CD4-positive, alpha-beta T cell treated with Interleukin-15 for 1 hour (primary cell): ENCODE measurements at regions not wholly inside any gene's neighbourhood (a gene's known extent, or its start where the extent isn't known, plus 50 kb on each side); places are given as distances from the start of the nearest gene placed in this dataset.
"Not testable (repeated sequence)": the region's sequence is repeated elsewhere in the genome, so short reads cannot be mapped to it uniquely, and the experiment has no call there.

Experiments used
- DNase-seq: peaks from one replicate; pipeline ENCODE4 v3.0.0-alpha.2; 2020

GRCh38 chr13:50198508-50198907 is 183.3 kb downstream of the KCNRG start:
- no peak for DNase-seq

DNA sequence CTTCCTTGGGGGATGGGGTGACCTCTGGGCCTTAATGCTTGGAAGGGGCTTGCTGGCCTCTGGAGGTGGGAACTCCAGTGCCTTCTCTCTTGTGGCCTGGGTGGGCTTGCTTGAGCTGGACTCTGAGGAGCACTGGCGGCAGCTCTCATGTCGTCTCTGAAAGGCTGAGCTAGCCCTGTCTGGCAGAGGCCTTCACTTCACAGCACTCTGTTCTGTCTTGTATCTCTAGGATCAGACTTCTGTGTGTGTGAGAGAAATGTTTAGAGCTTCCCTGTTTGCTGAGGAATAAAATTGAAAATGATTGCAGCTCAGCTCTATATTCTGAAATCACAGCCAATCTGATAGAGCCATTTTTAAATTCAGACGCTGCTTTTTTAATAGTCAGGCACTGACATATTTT is 185.3 kb downstream of the KCNRG start:
- DNase-seq: no peak

DNA sequence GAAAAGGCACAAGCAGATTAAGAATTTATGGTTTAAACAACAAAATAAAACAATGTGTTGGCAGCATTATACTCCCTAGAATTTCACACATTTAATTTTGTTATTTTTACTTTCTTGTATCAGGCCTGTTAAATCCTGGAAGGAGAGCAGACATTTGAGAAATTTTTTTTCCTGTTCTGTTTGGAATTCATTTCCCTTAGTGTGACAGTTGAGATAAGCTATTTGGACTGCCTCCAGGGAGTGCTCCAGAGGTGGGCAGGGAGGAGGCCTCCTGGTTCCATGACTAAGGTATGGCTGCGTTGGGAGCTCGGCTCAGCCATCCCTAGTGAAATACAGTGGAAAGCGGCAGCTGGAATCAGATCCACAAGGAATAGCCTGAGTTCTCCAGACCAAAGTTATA is 185.7 kb downstream of the KCNRG start:
- no peak for DNase-seq

DNA sequence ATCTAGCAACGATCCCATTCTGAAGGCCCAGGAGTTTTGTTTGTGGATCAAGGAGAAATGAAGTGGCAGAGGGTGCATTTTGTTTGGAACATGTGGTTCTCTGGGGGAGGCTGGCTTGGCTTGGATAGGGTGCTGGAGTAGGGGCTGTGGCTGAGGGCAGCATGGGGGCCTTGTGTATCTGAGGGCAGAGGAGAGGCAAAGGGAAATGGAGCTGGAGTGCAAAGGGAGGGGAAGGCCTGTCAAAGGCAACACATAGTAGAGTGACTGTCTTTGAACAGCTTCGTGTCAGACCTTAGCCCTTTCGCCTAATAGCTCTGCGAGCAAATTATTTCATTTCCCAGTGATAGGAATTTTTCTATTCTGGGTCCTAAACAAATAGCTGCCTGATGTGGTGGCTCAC is 187.2 kb downstream of the KCNRG start:
- DNase-seq: no peak

- DNase-seq: no peak
Observed at GRCh38 chr13:50203256-50203941, 188.2 kb downstream of the KCNRG start.

DNA sequence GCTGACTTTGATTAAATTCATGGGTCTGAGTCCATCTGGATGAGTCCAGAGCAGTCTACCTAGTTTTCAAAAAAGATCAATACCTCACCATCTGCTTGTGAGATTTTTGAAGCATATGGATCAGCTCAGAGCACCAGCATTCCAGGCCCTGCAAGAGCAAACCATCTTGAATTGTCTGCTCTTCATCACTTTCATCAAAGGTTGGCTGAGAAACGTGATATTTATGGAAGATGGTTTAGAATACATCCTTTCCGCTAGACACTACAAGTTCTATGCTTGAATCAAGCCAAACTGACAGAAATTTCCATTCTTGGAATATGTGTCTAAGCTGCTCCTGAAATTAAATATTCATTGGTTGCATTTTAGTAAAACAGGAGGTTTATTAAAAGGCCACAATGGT is 190.3 kb downstream of the KCNRG start:
- no peak for DNase-seq

DNA sequence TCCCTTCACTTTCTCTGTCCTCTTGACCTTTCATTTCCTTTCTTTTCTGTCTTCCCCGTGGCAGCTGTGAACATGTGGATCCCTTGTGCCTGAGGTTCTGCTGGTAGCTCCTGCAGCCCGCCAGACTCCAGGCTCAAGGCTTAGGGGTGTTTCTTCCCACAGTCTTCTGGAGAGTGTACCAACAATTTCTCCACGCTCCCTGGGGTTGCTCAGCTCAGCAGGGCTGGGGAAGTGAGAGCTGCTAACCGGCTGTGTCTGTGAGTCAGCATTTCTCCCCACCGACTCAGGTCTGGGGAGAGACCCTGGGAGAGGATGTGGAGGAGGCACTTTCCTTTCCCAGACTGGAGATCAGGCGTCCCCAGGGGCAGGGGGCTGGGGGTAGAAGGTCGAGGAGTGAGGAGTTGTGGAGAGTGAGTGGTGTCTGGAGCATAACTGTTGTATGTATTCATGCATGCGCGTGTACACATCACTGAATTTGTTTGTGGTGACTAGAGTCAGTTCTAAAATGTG is 193.6 kb downstream of the KCNRG start:
- DNase-seq: peak; percentile 54

GRCh38 chr13:50209631-50210030 is 194.4 kb downstream of the KCNRG start:
- no peak for DNase-seq

GRCh38 chr13:50213526-50213925 is 198.3 kb downstream of the KCNRG start:
- DNase-seq: no peak

GRCh38 chr13:50214514-50214913 is 199.3 kb downstream of the KCNRG start:
- DNase-seq: no peak

- no peak for DNase-seq
Observed at GRCh38 chr13:50215399-50215798, 200.2 kb downstream of the KCNRG start.

DNA sequence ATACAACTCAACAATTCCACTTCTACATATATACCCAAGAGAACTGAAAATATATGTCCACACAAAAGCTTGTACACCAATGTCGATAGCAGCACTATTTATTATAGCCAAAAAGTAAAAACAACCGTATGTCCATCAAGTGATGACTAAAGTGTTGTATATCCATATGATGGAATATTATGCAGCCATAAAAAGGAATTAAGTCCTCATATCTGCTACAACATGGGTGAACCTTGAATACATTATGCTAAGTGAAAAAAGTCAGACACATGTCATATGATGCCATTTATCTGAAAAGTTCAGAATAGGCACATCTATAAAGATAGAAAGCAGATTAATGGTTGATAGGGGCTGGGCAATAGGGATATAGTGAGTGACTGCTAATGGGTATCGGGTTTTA is 204.5 kb downstream of the KCNRG start:
- no peak for DNase-seq

- peak; percentile 26 for DNase-seq
Observed at GRCh38 chr13:50220938-50221337, 205.7 kb downstream of the KCNRG start.

DNA sequence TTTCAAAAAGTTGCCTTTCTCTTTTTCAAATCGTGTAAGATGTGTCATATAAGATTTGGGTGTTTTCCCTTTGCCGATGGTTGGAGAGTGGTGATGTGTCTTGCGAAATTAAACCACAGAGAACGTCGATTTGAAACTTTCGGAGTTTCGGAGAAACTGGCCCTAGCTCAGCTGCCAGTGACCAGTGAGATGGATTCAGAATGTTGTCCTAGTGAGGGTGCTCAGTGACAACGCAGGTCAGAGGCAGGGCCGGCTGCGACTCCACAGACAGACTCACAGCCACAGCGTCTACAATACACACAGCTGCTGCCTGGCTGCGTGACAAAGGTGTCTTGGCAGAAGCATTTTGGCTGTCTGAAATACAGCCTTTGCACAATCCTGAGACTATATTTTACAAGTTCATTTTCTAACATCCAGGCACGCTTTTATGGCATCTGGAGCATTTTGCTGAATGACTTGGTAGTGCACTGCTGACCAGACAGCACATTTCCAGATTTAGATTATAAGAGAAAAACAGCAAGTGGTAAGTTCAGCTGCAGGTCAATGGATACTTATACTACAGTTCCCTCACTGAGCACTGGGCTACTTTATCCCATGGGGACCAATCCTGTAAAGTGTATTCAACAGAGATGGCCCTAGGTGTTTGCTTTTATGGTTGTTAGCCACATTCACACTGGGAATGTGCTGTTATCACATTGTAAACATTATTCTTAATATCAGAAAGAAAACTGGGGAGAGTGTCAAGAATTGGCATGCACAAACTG is 207.5 kb downstream of the KCNRG start:
- peak; percentile 70 for DNase-seq

GRCh38 chr13:50224534-50224933 is 209.3 kb downstream of the KCNRG start:
- no peak for DNase-seq

DNA sequence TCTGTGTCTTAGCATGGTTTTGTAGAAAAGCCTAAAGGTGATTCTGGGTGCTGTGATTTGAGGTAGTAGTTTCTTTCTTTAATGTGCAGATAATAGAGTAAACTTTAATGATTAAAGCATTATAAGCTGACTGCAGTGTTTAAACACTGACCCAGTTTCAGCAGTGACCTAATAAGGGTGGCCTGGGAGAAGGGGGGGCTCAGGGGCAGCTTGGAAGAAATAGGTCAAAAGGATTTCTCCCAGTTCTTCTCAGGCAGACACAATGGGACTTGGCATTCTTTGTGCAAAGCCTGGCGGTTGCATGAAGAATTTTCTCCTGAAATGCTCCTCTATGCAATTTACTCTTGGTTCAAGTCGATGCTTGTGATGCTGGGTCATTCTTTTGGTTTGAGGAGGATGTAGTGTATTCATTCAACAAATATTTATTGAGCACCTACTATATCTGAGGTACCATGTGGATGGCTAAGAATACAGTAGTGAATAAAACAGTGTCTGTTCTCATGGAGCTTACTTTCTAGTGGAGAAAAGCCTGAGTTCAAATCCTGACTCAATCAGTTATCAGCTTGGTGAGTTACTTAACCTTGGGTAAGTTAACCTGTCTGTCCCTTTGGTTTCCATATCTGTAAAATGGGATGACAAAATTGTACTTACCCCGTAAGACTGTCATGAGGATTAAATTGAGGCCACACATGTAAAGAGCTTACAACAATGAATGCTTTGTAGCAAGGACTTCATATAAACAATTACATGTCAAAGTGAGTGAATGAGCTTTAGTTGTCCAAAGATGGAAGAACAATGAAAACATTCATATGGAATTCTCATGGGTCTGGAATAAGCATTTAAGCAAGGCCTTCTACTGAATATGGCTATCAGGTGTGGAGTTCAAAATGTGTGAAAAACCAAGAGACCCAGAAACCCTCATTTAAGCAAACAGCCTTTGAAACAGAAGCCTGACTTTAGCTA is 210.2 kb downstream of the KCNRG start:
- no peak for DNase-seq

GRCh38 chr13:50226515-50227155 is 211.4 kb downstream of the KCNRG start:
- no peak for DNase-seq

GRCh38 chr13:50227361-50227760 is 212.1 kb downstream of the KCNRG start:
- no peak for DNase-seq

DNA sequence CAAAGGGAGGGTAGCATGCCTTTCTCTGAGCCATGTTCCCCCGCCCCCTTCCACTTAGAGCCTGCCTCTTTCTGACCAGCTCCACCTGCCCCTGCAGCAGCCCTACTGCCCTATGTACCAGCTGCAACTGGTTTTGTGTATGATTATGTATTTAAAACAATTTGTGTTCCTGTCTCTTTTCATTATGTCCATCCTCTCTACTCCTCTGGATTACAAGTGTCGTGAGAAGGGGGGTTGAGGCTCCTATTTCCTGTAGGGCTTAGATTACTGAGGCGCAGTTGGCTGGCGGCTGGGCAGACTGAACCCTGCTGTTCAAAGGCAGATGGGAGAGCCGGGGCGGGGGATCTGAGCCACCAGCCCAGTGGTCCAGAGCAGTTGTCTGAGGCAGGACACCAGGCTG is 213.3 kb downstream of the KCNRG start:
- no peak for DNase-seq

- DNase-seq: no peak
Observed at GRCh38 chr13:50229960-50230661, 214.9 kb downstream of the KCNRG start.

GRCh38 chr13:50230662-50230978 is 215.4 kb downstream of the KCNRG start:
- no peak for DNase-seq

- not testable (repeated sequence) for DNase-seq
Observed at GRCh38 chr13:50233574-50233973, 218.3 kb downstream of the KCNRG start.
